GM12874 (cell line): ENCODE measurements at regions not wholly inside any gene's neighbourhood (a gene's known extent, or its start where the extent isn't known, plus 50 kb on each side); places are given as distances from the start of the nearest gene placed in this dataset.

Experiments used
- CTCF ChIP-seq: IDR thresholded peaks from 2 replicates; pipeline ENCODE4 v1.5.1; 2011; ENCODE audit warnings: low read depth, mild to moderate bottlenecking, control low read depth, low read length, moderate library complexity; ENCODE audit not compliant: insufficient read depth

GRCh38 chr12:19614601-19615383 is 175.5 kb downstream of the AEBP2 start:
- no peak for TF ChIP-seq CTCF

- TF ChIP-seq CTCF: no peak
These were observed 176.1 kb downstream of the AEBP2 start for GRCh38 chr12:19615384-19615725.

GRCh38 chr12:19616781-19617180 is 177.5 kb downstream of the AEBP2 start:
- TF ChIP-seq CTCF: no peak

GRCh38 chr12:19620222-19620621 is 180.9 kb downstream of the AEBP2 start:
- TF ChIP-seq CTCF: no peak

GRCh38 chr12:19623751-19624399 is 184.6 kb downstream of the AEBP2 start:
- TF ChIP-seq CTCF: no peak

DNA sequence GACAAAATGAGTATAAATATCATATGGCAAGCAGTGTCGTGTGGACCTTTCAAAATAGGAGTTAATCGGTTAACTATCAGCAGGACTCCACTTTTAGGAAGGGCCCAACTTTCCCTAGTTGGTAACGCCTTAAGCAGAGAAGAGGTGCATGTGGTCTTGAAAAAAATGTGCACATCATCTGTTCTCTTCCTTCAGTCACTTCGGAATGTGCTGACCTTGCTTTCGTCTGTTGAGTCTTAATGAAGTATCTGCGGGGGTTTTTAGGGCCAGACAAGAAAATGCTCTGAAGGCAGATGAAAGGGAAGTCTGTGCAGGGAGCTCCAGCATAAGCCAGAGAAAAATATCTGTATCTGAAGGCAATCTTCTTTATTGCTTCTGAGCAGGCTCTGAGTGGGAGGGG is 185.2 kb downstream of the AEBP2 start:
- no peak for TF ChIP-seq CTCF

DNA sequence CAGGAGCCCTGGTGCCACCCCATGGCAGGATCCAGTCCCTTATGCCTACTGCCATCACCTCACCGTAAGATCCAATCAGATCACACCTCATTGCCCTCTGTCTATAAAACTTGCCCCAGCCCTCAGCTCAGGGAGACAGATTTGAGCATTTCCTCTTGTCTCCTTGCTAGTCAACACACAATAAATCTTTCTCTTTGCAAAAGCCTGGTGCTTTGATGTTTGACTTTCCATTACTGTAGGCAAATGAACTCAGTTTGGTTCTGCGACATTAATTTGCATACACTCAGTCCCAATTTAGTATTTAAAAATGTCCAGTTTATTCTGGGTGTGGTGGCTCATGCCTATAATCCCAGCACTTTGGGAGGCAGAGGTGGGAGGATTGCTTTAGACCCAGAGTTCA is 188.4 kb downstream of the AEBP2 start:
- TF ChIP-seq CTCF: no peak
